ENCODE measurements at regions not wholly inside any gene's neighbourhood (a gene's known extent, or its start where the extent isn't known, plus 50 kb on each side); places are given as distances from the start of the nearest gene placed in this dataset.

DNA sequence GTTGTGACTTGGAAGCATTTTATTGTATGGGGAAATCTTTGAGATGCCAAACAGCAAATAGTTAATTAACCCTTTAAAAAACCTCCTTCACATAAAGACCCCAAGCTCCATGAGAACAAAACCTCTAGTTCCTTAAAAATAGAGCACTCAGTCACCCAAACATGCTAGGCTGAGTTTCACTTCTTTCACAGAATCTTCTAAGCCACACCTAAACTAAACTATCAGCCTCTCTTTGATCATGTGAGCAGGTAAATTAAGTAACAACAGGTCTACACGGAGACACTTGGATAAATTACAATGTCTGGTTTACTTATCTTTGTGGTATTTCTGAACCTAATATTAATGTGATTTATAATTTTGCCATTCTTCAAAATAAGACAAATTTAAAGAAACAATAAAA is 205.2 kb upstream of the MARCKS start:
- H3K27me3 ChIP-seq (ENCODE audit: insufficient read depth) = no peaks in the 10 kb centered on the region
- H3K4me1 Mint-ChIP-seq = peaks cover 15% of the 10 kb centered on the region; the same call in 2 of the 3 replicates
- H3K36me3 ChIP-seq (ENCODE audit: insufficient read depth) = no peaks in the 10 kb centered on the region
- H3F3A ChIP-seq (replicated peaks; ENCODE audit: low read depth) = no peaks in the 10 kb centered on the region
- no peak overlapping the region for H3K27ac Mint-ChIP-seq
- H3K9me2 ChIP-seq (ENCODE audit: insufficient read depth) = no peaks in the 10 kb centered on the region
- no peaks in the 10 kb centered on the region for H3K79me2 ChIP-seq (replicated peaks; ENCODE audit: insufficient read depth)
- no peaks in the 10 kb centered on the region for H3K27me3 Mint-ChIP-seq (ENCODE audit: insufficient read depth, low read depth, poor library complexity)
- H3K4me3 Mint-ChIP-seq = no peak overlapping the region
- peaks cover 10% of the 10 kb centered on the region; the same call in 1 of the 2 replicates for H3K4me1 ChIP-seq (ENCODE audit: insufficient read depth)
- no peak for ATAC-seq
- H3K4me2 ChIP-seq = no peak overlapping the region
- no peak overlapping the region for H3K4me3 ChIP-seq
- H3K9me3 Mint-ChIP-seq = no peaks in the 10 kb centered on the region
- no peak for TF ChIP-seq CTCF (conservative IDR thresholded peaks at IDR 0.05; ENCODE audit: low read depth in 2 of 2)
- no peak for TF ChIP-seq EZH2 (IDR thresholded peaks at IDR 0.05; ENCODE audit: low read depth, unreplicated experiment)
- TF ChIP-seq ZNF114 (CRISPR knock-in tag; IDR thresholded peaks at IDR 0.05) = no peak
- TF ChIP-seq POLR2AphosphoS5 (IDR thresholded peaks at IDR 0.05; ENCODE audit: low read depth) = no peak
- TF ChIP-seq REST (IDR thresholded peaks at IDR 0.05; ENCODE audit: unreplicated experiment) = no peak
- TF ChIP-seq STAT1 (IDR thresholded peaks at IDR 0.05; ENCODE audit: unreplicated experiment) = no peak
- no peak for TF ChIP-seq ZNF331 (CRISPR knock-in tag; IDR thresholded peaks at IDR 0.05; ENCODE audit: low read depth)
- TF ChIP-seq JUNB (IDR thresholded peaks at IDR 0.05; ENCODE audit: unreplicated experiment) = no peak
- TF ChIP-seq EZH2phosphoT487 (IDR thresholded peaks at IDR 0.05; ENCODE audit: unreplicated experiment) = no peak
- TF ChIP-seq ZNF462 (CRISPR knock-in tag; IDR thresholded peaks at IDR 0.05) = no peak
- no peak for TF ChIP-seq CREB1 (CRISPR knock-in tag; IDR thresholded peaks at IDR 0.05; ENCODE audit: low read depth)
- TF ChIP-seq ETS1 (IDR thresholded peaks at IDR 0.05) = no peak
- TF ChIP-seq NANOG (IDR thresholded peaks at IDR 0.05; ENCODE audit: borderline replicate concordance) = no peak
- H3K36me3 Mint-ChIP-seq (ENCODE audit: low read depth) = no peaks in the 10 kb centered on the region
- no peaks in the 10 kb centered on the region for H4K20me1 ChIP-seq (replicated peaks; ENCODE audit: insufficient read depth)
- no peak overlapping the region for H3K27ac ChIP-seq (ENCODE audit: low read depth)
- no peak overlapping the region for H2AFZ ChIP-seq
- DNase-seq (ENCODE audit: low spot score) = no peak
